ENCODE measurements at regions not wholly inside any gene's neighbourhood (a gene's known extent, or its start where the extent isn't known, plus 50 kb on each side); places are given as distances from the start of the nearest gene placed in this dataset.

- TF ChIP-seq SP1 (IDR thresholded peaks at IDR 0.05; ENCODE audit: low read depth, low read length) (no peak), SAP30 (IDR thresholded peaks at IDR 0.05; ENCODE audit: insufficient read depth, insufficient replicate concordance, low read length) (no peak), RNF2 (IDR thresholded peaks at IDR 0.05; ENCODE audit: borderline replicate concordance, low read depth, low read length, missing control alignments, poor library complexity, severe bottlenecking) (no peak)
Observed at GRCh38 chr6:133017581-133017980, 203.2 kb downstream of the RPS12 start (continued).

Data from H1 (cell line).